ENCODE measurements at regions not wholly inside any gene's neighbourhood (a gene's known extent, or its start where the extent isn't known, plus 50 kb on each side); places are given as distances from the start of the nearest gene placed in this dataset.

DNA sequence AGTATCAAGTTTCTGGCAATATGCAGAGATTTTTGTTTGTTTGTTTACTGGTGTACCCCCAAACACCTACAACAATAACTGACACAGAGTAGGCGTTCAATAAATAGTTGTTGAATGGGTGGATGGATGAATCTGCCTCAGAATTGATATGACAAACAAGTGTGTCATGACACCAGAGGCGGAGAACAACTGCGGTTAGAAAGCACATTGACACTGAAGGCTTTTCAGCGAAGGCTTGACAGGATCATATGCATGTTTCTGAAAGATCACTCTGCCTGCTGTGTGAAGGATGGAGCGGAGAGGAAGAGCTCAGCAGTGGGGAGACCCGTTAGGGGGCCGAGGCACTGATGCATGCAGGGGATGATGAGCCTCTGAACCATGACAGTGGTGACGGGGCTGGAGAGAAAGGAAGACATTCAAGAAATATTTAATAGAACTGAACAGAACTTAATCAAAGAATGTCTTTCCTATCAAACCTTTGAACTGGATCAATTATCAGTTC is 108.5 kb upstream of the USP47 start:
- TF ChIP-seq, protein P1, sequence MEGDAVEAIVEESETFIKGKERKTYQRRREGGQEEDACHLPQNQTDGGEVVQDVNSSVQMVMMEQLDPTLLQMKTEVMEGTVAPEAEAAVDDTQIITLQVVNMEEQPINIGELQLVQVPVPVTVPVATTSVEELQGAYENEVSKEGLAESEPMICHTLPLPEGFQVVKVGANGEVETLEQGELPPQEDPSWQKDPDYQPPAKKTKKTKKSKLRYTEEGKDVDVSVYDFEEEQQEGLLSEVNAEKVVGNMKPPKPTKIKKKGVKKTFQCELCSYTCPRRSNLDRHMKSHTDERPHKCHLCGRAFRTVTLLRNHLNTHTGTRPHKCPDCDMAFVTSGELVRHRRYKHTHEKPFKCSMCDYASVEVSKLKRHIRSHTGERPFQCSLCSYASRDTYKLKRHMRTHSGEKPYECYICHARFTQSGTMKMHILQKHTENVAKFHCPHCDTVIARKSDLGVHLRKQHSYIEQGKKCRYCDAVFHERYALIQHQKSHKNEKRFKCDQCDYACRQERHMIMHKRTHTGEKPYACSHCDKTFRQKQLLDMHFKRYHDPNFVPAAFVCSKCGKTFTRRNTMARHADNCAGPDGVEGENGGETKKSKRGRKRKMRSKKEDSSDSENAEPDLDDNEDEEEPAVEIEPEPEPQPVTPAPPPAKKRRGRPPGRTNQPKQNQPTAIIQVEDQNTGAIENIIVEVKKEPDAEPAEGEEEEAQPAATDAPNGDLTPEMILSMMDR (optimal IDR thresholded peaks at IDR 0.05 in 1 of 3, IDR thresholded peaks at IDR 0.05 in 1 of 3, conservative IDR thresholded peaks at IDR 0.05 in 1 of 3; ENCODE audit: extremely low read depth in 1 of 3, insufficient read depth in 2 of 3, low read length in 3 of 3) = no peak
- TF ChIP-seq EZH2 (IDR thresholded peaks at IDR 0.05; ENCODE audit: low read length) = no peak
